ENCODE measurements at regions not wholly inside any gene's neighbourhood (a gene's known extent, or its start where the extent isn't known, plus 50 kb on each side); places are given as distances from the start of the nearest gene placed in this dataset.
"Not testable (repeated sequence)": the region's sequence is repeated elsewhere in the genome, so short reads cannot be mapped to it uniquely, and the experiment has no call there.

DNA sequence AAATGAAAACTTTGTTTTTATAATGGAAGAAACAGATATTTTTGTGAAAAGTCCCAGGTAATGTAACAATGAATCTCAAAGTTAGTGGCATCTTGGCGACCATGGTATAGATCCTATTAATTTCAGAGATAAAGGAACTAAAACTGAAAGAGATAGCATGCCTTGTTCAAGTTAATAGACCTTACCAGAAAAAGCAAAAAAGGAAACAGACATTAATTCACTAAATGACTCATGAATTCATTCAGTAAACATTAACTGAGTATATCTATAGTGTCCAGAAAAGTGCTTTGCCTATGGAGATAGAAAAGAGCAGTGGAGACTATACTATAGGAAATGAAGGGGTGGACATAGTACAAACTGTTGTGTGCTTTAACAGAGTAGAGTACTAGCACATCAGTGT lies 763.3 kb downstream of the TRIB2 start:
- no peak for DNase-seq

GRCh38 chr2:13481201-13481600 lies 764.5 kb downstream of the TRIB2 start:
- no peak for DNase-seq

DNA sequence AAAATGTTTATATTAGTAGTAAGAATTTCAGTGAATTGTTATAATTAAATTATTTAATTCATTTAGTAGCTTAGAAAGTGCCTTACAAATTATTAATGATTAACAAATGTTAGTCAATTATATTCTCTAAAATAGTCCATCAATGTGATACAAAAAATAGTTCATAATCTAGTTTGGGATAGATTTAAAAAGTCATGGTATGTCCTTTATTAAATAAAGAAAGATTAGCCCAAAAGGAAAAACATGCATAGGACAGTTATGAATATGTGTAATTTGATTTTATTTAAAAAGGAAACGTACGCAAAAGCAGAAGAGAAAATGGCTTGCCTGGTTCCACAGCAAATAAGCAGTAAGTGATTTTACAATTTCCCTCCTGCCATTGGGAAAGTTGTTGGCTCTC lies 768.5 kb downstream of the TRIB2 start:
- no peak for DNase-seq

DNA sequence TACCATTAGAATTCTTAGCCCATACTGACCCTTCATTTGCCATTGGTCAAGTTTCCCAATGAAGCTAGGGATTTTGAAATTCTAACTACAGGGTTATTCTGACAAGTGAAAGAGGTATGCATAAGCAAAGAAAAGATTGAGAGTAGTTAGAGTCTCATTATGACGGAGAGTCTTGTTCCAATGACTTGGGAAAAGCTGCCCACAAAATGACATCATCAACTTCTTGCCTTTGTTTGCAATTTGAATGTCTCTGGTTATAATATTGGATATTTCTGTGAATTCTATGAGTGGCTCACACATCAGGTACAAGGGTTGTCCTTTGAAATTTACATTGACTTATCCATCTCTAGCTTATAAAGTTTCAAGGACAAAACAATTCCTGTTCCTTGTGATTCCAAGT lies 772.2 kb downstream of the TRIB2 start:
- no peak for DNase-seq

DNA sequence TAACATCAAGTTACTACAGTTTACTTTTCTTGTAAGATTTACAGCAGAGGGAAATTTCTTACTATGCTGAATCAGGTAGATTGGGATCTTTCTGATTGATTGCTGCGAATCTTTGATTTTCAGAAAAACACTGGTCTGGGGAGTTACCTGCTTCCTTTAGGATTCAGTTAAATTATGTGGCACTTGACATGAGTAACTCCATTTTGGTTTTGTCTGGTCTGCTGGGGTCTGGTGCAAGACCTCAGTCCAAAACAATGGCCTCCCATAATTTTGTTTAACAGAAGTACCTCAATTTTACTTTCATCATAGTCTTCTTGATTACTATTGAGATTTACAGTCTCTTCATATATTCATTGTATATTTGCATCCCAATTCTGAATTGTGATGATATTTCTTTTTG lies 775.5 kb downstream of the TRIB2 start:
- DNase-seq = no peak

DNA sequence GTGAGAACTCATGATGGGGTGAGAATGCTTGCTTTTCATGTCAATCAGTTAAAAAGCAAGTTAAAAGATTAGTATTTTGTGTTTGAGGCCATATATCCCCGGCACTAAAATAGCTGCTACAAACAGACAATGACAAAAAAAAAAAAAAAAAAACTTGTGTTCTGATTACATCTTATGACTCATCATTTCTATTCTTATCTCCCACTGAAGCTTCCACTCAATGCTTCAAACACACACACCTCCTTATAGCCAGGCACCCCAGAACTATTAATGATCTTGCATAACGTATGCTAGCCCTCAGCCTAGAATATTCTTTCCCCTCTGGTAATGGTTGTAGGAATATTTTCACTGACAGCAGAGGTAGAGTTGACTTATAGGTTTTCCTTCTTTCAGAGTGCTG lies 778.3 kb downstream of the TRIB2 start:
- DNase-seq = no peak

GRCh38 chr2:13504808-13505207 lies 788.1 kb downstream of the TRIB2 start:
- DNase-seq = no peak

DNA sequence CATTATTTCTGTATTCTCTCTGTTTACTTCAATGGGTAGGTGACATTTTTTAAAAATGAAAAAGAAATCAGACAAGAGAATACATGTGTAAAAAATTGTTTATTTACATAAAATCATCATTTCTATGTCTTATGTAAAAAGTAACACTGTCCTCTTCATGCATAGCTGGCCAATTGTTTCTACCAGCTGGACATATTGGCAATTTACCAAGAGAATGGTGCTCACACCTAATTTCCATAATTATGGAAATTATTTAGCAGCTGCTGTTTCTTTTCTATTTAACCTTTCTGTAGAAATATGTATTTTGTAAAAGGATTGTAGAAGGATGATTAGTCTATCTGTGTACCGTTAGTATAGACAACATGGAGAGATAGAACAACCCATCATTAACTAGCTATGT lies 791.9 kb downstream of the TRIB2 start:
- DNase-seq = no peak

DNA sequence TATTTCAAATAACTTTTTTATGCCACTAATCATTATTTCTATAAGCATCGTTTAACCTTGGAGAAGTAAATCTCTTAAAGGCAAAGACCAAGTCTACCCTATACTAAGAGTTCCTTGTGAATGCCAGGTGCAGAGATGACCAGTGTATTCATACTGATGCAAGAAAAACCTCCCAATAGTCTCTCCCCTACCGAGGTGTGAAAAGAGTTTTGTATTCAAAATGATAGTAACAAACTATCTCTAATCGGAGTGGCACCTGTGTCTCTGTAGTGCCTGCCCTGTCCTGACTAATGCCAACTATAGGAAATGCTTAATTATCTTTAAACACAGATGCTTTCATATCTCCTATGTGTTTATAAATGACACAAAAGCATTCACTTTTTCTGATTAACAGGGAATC lies 798.5 kb downstream of the TRIB2 start:
- DNase-seq = no peak

- no peak for DNase-seq
Observed at GRCh38 chr2:13522096-13522495, 805.4 kb downstream of the TRIB2 start.

GRCh38 chr2:13522917-13523821 lies 806.4 kb downstream of the TRIB2 start:
- DNase-seq = no peak

DNA sequence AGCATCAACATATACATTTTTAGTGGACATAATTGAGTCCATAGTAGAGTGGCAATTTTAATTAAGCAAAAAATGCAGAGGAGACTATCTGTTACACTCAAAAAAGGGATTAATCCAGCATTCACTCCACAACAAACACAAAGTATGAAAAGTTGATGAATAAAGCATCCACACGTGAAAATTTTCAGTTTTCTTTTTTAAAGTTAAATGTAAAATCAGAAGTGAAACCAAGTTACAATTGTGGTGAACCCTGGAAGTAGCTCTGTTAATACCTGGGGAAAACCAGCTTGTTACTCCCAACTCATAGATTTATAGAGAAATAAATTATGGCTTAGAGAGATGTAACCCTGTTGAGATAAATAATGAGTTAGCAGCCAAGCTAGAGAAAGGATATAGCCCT lies 807.8 kb downstream of the TRIB2 start:
- DNase-seq = no peak

DNA sequence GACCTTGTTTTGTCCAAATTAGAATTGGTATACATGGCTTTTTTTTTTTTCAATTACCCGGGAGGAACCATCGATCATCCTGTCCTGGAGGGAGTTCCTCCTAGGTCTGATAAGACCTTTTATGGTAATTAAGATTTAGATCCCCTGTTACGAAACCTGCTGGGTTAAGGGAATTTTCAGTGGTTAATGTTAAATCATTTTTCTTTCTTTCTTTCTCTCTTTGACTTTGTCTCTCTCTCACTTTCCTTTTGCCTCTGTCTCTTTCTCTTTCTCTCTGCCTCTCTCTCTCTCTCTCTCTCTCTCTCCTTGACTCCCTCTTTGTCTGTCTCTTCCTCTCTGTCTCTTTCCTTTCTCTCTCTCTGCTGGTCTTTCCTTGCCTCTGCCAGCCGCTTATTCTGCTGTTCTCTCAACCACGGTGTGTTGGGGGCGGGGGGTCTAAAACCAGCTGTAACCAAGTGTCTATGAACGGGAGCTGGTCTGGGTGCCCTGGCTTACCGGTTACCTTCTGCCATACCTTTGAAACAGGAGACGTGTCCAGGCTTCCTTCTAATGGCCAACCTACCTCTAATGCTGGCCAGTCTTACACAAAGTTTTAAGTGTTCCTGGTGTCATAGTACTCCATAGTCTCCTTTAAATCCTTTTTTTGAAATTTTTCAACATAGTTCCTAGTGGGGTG lies 815.1 kb downstream of the TRIB2 start:
- DNase-seq = not testable (repeated sequence)

DNA sequence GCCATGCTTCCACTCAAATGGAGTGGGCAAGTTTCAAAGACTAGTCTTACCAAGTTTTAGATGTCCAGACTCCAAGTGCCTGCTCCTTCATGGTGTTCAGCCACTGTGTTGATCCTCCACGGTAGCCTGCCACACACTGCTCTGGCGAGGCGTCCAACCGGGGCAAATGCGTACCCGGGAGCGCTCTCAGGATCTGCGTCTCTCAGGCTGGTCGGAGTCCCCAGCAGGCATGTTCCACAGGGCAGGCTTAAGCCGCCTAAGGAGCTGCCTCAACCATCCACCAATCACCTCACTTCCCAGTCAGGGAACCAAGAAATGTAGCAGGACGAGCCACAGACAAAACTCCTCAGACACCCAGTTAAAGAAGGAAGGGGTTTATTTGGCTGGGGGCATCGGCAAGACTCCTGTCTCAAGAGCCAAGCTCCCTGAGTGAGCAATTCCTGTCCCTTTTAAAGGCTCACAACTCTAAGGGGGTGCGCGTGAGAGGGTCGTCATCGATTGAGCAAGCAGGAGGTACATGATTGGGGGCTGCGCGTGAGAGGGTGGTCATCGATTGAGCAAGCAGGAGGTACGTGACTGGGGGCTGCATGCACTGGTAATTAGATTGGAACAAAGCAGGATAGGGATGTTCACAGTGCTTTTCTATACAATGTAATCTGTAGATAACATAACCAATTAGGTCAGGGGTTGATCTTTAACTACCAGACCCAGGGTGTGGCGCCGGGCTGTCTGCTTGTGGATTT lies 816.2 kb downstream of the TRIB2 start:
- not testable (repeated sequence) for DNase-seq

GRCh38 chr2:13533524-13533922 lies 816.8 kb downstream of the TRIB2 start:
- DNase-seq = no peak

DNA sequence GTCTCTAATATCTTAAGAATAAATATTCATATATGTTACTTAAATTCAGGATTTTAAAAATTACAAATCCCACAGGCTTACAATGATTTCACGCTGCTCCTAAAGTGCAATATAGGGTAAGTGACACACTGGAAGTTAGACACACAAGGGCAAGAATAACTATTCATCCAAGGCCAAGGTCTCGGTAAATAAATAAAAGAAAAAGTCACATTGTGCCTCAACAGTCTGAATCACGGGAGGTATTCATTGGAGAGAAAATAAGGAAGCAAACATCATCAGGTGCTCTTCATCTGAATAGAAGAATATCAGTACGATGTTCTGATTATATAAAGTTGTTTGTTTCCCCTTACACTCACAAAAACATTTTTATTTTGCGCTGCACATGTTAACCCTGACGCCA lies 820.2 kb downstream of the TRIB2 start:
- no peak for DNase-seq

GRCh38 chr2:13537771-13538349 lies 821.1 kb downstream of the TRIB2 start:
- no peak for DNase-seq

DNA sequence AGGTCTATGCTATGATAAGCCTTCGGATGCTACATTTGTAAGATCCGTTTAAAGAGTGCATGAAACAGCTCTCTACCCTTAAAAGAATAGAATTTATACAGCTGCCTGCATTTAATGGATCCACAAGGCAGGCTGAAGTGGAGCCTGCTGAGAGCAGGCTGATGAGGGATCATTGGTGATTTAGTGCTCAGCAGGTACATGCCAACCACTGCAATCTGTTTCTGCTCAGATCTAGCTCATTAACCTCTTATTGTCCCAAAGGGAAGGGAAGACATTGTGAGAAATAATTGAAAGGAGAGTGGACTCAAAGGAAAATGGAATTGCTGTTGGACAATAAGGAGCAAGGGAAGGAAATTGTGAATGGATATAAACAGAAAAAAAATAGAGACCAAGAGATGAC lies 822.6 kb downstream of the TRIB2 start:
- DNase-seq = no peak

GRCh38 chr2:13542061-13542460 lies 825.3 kb downstream of the TRIB2 start:
- no peak for DNase-seq

DNA sequence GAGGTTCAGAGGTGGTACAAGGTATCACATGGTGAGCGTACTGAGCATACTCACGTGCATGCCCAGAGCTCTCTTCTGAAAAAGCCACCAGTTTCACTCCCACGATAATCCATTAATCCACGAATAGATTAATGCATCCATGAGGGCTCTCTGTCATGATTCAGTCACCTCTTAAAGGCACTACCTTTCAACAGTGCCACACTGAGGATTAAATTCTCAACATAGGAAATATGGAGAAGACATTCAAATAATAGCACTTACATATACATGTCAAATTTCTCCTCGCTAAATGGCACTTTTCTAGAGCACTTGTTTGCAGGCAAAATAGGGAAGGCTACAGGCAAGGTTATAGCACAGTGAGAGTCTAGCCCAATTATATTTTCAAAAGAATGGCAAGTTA lies 825.9 kb downstream of the TRIB2 start:
- DNase-seq = no peak

- no peak for DNase-seq
Observed at GRCh38 chr2:13543550-13543949, 826.8 kb downstream of the TRIB2 start.

DNA sequence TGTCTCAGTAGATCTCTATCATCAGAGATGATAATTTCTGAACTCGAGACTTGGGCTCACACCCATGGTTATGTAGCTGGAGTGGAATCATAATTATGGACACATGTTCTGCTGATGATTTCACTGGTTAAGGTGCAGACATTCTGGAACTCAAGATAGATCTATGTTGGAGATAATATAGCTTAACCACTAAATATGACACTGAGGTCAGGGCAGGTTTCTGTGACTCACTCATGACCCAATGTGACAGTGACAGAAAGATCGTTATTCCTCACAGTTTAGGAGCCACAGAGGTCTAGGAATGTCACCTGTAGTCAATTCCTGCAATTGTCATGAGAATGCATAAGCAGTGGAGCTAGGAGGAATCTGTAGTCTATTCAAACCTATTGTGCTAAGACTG lies 828.6 kb downstream of the TRIB2 start:
- DNase-seq = no peak

DNA sequence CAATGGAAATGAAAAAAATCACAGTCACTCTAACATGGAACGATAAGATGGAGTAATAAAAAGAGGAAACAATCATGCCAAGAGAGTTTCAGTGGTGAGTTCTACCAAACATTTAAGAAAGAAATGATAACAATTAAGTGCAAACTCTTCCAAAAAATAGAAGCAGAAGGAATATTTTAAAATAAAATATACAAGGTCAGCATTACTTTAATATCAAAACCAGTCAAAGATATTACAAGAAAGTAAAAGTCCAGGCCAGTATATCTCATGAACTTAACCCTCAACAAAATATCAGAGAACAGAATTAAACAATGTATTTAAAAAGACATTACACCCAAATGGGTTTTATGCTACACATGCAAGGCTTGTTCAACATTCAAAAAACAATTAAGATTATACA lies 829.4 kb downstream of the TRIB2 start:
- no peak for DNase-seq

Data from stimulated activated naive CD4-positive, alpha-beta T cell treated with Interleukin-2 at 50 U/mL for 16 hours (primary cell).